ENCODE measurements at regions not wholly inside any gene's neighbourhood (a gene's known extent, or its start where the extent isn't known, plus 50 kb on each side); places are given as distances from the start of the nearest gene placed in this dataset.

GRCh38 chr2:63681896-63682295 lies 93.1 kb downstream of the MDH1 start:
- no TSS peak for BruUV-seq (replicated peaks)
- FAIRE-seq: no peak
- Histone ChIP-seq H3K9ac (ENCODE audit: control insufficient read depth, insufficient read depth, low read length) (no peak overlapping the region), H4K20me1 (ENCODE audit: control insufficient read depth, insufficient read depth) (no peaks in the 10 kb centered on the region), H3K27me3 (replicated peaks in 1 of 2; ENCODE audit: control insufficient read depth in 2 of 2, insufficient read depth in 2 of 2, low read length in 1 of 2) (no peaks in the 10 kb centered on the region), H3K4me1 (ENCODE audit: control insufficient read depth, insufficient read depth, low read length) (no peaks in the 10 kb centered on the region), H3K27ac (ENCODE audit: control insufficient read depth, insufficient read depth) (no peak overlapping the region), H3K79me2 (ENCODE audit: control insufficient read depth, insufficient read depth, low read length) (no peaks in the 10 kb centered on the region), H3K9me3 (replicated peaks; ENCODE audit: control insufficient read depth, insufficient read depth, low read length) (no peaks in the 10 kb centered on the region), H3K4me3 (no peak overlapping the region), H3K36me3 (ENCODE audit: control insufficient read depth in 2 of 2, insufficient read depth in 2 of 2, low read length in 1 of 2) (no peaks in the 10 kb centered on the region), H3K4me2 (ENCODE audit: control insufficient read depth, insufficient read depth) (no peak overlapping the region), H2AFZ (ENCODE audit: control insufficient read depth, low read depth, low read length) (no peak overlapping the region)
- in situ Hi-C loops (cut with MboI) (no loop called here), intact Hi-C loops (cut with micrococcal nuclease; ENCODE audit: unreplicated experiment) (no loop called here)
- POLR2A ChIA-PET: no interaction called here
- TF ChIP-seq KDM1A (IDR thresholded peaks at IDR 0.05; ENCODE audit: borderline replicate concordance) (no peak), BCL3 (IDR thresholded peaks at IDR 0.05; ENCODE audit: borderline replicate concordance, insufficient read depth, low read depth, low read length, poor library complexity, severe bottlenecking) (no peak), SPI1 (IDR thresholded peaks at IDR 0.05; ENCODE audit: borderline replicate concordance, insufficient read depth, low read depth, low read length) (no peak), MAX (IDR thresholded peaks at IDR 0.05; ENCODE audit: low read depth, low read length) (no peak), HDGF (IDR thresholded peaks at IDR 0.05) (no peak)
- SMC1A ChIA-PET (ENCODE audit: uncharacterized antibody, unreplicated experiment): interaction anchor here (0.7 kb wide), 1 partner anchor 9 kb away, joined by 3 read pairs; no protein-coding TSS in a partner anchor
- CTCF ChIA-PET: interaction anchor here (0.6 to 0.8 kb wide), 2 partner anchors 7 to 18 kb away, joined by 3 to 4 read pairs; no protein-coding TSS in a partner anchor
- RAD21 ChIA-PET (ENCODE audit: unreplicated experiment): no interaction called here
- ATAC-seq: no peak
- 88% methylated on average over 1 of the region's 1 CpG for WGBS (ENCODE audit: insufficient coverage, insufficient replicate concordance, low lambda C conversion rate, missing lambda C conversion rate)
- DNase-seq (ENCODE audit: low read depth, low spot score): no peak

All from GM12878 (cell line).